DMS53 (cell line): ENCODE measurements at regions not wholly inside any gene's neighbourhood (a gene's known extent, or its start where the extent isn't known, plus 50 kb on each side); places are given as distances from the start of the nearest gene placed in this dataset.
"Not testable (repeated sequence)": the region's sequence is repeated elsewhere in the genome, so short reads cannot be mapped to it uniquely, and the experiment has no call there.

Experiments used
- DNase-seq: peaks from one replicate; lab custom pipeline; 2025; lab: John Stamatoyannopoulos, UW

DNA sequence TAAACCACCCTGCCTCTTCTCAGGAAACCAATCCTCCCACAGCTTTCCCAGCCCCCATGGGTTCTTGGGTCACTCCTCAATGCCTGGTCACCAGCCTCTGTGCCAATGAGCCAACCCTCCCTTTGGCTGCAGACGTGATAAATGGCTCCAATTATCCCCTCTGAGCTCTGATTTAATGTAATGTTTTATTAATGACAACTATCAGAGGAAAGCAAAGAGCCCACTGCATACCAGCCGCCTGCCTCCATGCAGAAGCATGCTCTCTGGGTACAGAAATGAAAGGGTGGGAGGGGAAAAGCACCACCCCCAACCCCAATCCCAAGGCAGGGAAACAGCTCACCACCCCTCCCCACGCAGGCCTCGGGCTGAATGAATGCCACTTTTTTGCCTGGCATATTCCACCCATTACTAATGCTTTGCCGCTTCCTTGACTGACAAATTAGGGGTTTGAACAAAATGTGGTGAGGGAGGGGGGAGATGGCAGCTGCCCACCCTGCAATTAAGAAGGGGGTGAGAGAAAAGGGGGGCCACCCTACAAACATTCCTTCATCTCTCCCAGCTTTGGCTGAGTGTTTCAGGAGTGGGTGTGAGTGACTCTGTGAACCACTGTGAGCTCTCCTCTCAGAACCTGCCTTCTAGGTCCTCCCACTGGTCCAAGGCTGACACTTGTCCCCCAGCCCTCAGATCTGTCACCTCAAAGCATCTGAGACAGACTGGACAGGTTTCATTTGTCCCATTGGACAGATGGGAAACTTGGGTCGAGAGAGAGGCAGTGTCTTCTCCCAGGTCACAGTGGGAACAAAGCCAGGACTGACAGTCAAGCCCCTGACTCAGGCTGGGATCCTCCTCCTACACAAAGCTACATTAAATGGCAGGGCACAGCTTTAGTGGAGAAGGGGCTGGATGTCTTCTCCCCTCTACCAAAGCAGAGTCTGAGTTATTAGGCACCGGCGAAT, 161.5 kb downstream of the TMEM132E start:
- no peak for DNase-seq

DNA sequence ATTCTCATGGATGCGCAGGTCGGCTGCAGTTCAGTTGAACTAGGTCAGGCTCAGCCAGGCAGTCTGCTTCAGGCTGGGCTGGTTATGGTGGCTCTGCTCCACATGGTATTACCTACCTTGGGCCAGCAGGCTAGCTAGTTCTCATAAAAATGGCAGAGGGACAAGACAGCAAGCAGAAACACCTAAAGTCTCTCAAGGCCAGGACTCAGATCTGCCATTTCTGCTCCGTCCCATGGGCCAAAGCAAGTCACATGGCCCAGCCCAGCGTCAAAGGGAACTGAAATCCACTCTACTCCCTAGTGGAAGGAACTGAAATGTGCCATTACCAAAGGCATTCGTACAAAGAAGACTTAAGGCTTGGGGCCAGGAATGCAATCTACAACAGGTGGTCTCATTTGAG, 160.0 kb downstream of the TMEM132E start:
- DNase-seq, result no peak

DNA sequence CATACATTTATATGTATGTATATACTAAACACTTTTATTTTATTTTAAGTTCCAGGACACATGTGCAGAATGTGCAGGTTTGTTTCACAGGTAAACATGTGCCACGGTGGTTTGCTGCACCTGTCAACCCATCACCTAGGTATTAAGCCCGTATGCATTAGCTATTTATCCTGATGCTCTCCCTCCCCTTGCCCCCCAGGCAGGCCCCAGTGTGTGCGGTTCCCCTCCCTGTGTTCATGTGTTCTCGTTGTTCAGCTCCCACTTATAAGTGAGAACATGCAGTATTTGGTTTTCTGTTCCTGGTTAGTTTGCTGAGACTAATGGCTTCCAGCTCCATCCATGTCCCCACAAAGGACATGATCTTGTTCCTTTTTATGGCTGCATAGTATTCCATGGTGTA, 158.3 kb downstream of the TMEM132E start:
- DNase-seq, result not testable (repeated sequence)

GRCh38 chr17:34736611-34737010, 157.2 kb downstream of the TMEM132E start:
- no peak for DNase-seq

DNA sequence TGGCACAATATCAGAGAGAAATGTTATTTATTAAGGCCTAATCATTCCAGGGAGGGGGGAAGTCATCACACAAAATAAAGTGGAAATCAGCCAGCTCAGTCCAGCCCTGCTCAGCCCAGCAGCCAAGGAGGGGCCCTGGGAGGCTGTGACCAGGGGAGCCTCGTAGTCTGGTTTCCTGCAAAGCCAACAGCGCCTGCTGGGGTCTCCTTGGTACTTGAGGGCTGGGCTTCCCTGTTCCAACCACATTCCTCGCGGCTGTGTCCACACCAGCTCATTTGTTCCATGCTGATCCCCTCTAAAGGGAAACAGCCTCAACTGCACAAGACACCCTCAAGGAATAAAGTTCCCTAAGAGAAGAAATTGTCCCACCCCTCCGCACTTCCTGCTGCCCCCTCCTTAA, 154.0 kb downstream of the TMEM132E start:
- DNase-seq, result no peak

DNA sequence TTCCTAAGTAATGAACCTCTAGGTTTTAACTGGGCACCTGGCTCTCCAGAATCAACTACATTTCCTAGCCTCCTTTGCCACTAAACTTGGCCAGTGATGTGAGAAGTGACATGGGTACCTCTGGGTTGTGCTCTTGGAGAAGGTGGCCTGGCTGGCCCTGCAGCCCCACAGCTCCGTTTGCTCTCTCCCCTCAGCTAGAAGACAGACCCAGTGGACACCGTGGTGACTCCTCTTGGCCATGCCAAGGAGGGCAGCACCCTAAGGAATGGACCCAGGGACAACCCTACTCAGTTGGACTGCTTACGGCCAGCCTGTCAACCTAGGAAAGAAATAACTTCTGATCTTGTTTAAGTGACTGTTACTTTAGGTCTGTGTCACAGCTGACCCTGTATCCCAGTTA, 151.4 kb downstream of the TMEM132E start:
- DNase-seq, result no peak

GRCh38 chr17:34728771-34729310, 149.5 kb downstream of the TMEM132E start:
- no peak for DNase-seq

DNA sequence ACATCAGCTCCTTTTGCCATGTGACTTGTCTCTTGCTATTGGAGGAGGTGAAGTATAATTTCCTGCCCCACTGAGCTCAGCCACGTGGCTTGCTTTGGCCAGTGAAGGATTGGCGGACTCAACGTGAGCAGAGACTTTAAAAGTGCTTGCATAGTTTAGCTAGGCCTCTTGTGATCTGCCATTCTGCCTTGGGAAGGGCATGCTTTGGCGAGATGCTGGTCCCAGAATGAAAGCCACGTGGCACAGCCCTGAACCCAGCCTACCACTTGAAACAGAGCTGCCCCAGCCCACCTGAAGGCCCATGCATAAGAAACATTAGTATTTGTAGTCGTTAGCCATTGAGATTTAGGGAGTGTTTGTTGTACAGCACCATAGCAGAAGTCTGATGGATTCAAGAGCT, 148.2 kb downstream of the TMEM132E start:
- DNase-seq, result no peak

- no peak for DNase-seq
These were observed 147.4 kb downstream of the TMEM132E start for GRCh38 chr17:34726536-34727384.

DNA sequence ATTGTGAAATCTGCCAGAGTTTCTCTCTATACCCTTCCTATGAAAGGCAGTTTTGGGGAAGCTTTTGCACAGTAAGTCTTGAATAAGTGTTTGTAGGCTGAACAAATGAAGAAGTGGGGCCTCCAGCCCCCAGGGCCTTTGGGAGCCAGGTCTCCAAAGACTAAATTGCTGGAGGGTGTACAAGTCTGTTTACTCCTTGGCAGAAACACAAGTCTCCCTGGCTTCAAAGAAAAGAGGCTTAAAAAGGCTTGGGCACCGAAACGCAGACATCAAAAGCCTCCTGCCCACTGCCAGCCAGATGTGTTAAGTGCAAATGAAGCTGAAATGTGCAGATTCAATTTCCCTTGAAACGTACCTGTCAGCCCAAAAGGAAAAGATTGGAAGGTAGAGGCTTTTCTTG, 146.3 kb downstream of the TMEM132E start:
- DNase-seq, result no peak

GRCh38 chr17:34725008-34725407, 145.6 kb downstream of the TMEM132E start:
- DNase-seq, result no peak

DNA sequence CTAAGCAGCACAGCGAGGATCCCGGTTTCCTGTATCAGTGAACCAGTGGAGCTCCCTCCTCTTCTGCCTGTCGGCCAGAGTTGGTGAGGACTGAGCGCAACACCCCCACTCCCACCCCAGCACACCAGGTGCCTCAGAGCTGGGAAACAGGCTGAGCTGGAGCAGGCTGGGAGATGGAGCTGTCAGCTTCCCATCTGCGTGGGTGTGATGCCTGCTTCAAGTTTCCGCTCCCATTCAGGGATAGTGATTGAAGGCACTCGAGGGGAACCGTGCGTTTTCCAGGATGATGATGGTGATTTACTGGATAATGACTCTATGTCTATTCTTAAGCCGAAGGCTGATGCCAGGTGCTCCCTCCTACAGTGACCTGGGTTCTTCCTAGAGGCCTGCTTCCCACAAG, 144.5 kb downstream of the TMEM132E start:
- no peak for DNase-seq

GRCh38 chr17:34721326-34721725, 141.9 kb downstream of the TMEM132E start:
- no peak for DNase-seq

DNA sequence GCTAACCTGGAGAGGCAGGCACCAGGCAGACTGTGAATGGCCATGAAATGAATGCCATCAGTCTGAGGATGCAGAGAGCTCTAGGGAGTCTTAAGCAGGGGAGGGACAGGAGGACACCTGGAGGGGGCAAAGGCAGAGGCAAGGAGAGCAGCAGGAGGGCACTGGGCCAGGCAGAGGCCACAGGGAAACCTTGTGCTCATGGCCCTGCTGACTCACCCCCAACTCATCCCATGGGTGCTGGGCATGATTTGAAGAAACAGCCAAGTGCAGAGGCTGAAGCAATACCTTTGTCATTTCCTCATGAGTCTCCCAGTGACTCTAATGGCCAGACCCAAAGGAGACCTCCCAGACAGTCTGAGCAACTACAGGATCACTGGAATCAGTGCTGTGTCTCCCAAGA, 141.4 kb downstream of the TMEM132E start:
- DNase-seq, result no peak

DNA sequence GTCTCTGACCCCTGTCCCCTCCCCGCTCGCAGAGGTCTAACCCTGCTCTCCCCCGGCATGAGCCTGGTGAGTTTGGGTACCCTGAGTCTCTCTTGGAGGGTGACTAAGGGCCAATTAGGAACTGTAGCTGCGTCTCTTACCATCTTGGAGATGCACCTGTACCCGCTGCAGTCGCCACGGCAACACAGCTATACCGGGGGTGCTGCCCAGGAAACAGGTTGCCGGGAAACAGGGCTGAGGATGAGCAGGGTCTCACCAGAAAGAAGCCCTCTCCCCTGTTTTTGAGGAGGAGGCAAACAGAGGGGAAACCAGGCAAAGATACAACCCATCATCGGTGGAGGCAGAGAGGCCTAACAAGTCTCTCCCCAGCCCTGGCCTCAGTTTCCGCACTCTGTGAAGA, 140.2 kb downstream of the TMEM132E start:
- DNase-seq, result no peak

GRCh38 chr17:34717092-34717491, 137.7 kb downstream of the TMEM132E start:
- no peak for DNase-seq

GRCh38 chr17:34716291-34716690, 136.9 kb downstream of the TMEM132E start:
- no peak for DNase-seq

GRCh38 chr17:34715504-34715903, 136.1 kb downstream of the TMEM132E start:
- no peak for DNase-seq

DNA sequence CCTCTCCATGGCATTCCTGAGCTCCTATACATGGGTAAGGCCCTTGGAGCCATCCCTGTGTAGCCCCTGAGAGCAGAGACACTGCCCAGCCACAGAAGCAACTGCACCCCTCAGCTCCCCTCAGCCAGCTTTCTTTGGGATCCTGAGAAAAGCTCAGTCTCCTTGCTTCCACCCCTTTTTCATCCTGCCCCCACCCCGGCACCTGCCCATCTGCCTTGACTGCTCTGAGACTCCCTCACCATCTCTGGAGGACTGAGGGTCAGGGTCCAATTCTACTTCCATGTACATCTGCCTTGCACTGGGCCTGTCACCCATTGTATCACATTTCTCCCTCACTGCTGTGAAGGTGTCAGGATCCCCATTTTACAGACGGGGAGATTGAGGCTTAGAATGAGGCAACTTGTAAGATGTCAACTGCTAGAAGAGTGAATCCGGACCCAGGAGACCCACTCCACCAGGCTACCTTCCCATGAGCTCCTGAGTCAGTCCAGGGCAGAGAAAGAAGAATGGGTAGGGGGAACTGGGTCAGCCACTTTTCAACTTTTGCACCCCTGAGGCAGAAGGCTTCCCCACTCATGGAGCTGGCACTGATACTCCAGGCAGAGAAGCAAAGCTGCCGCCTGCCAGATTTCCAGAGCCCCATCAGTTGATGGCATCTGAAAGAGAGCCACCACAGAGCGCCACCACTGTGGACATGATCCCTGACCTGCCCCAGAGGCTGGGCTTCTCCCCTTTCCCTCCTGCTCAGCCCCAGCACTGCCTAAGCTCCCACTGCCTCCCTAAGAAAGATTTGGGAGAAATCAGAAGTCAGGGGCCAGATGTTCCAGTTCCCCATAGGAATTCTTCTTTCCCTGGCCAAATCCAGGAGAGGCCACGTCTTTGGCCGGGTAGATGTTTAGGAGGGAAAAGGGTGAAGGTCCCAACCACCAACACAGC, 135.4 kb downstream of the TMEM132E start:
- no peak for DNase-seq

GRCh38 chr17:34713687-34714086, 134.3 kb downstream of the TMEM132E start:
- DNase-seq, result no peak

DNA sequence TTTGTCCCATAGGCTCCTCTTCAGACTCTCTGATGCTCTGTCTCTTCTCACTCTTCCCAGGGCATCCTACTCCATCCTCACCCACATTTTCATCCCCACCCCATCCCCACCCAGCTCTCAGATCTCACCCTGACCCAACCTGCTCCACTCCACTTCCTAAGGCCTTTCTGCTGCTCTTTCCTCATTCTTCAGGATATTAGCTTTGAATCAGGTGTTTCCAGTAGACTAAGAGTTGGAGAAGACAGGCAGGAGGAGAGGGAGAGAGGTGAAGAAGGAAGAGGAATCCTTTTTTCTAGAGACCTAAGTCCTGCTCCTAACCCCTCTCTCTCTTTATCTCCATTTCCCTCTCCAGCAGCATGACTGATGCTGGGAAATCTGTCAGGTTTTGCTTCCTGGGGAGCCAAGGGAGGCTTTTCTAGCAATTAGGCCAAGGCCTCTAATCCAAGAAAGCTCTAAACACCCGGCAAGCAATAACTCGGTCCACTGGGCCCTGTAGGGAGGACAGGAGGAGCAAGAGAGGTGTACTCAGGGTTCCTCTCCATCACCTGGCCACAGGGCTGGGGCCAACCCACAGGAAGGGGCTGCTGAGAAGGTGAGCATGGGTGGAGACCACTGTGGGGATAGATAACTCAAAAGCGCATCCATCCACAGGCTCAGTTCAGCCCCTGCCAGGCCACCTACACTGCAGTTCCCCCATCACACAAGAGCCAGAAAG, 133.3 kb downstream of the TMEM132E start:
- no peak for DNase-seq
